ENCODE measurements at regions not wholly inside any gene's neighbourhood (a gene's known extent, or its start where the extent isn't known, plus 50 kb on each side); places are given as distances from the start of the nearest gene placed in this dataset.

- TF ChIP-seq EGR1 (IDR thresholded peaks at IDR 0.05; ENCODE audit: low read depth in 2 of 2) (no peak), HNF4G (IDR thresholded peaks at IDR 0.05) (no peak), RXRA (IDR thresholded peaks at IDR 0.05) (no peak), NR2F2 (IDR thresholded peaks at IDR 0.05) (no peak), FOXA2 (IDR thresholded peaks at IDR 0.05) (no peak), HNF4A (conservative IDR thresholded peaks at IDR 0.05) (no peak), ZBTB33 (IDR thresholded peaks at IDR 0.05) (no peak)
- Histone ChIP-seq H3K36me3 (ENCODE audit: control insufficient read depth in 4 of 4, insufficient read depth in 3 of 4, low read depth in 1 of 4, low read length in 3 of 4) (no peaks in the 10 kb centered on the region), H3K4me1 (ENCODE audit: control insufficient read depth in 4 of 4, insufficient read depth in 4 of 4, low read length in 3 of 4) (no peaks in the 10 kb centered on the region), H3K9ac (ENCODE audit: low read depth in 1 of 2, low read length in 2 of 2) (no peak overlapping the region), H3K9me3 (ENCODE audit: control insufficient read depth in 4 of 4, low read length in 3 of 4) (no peaks in the 10 kb centered on the region), H3K27me3 (ENCODE audit: control insufficient read depth in 4 of 4, insufficient read depth in 4 of 4, low read length in 3 of 4) (no peaks in the 10 kb centered on the region), H3K27ac (ENCODE audit: low read depth in 1 of 2, low read length in 2 of 2) (no peak overlapping the region), H3K4me3 (ENCODE audit: low read depth in 1 of 3, low read length in 3 of 3) (no peak overlapping the region)
- WGBS: 67% methylated on average over 3 of the region's 3 CpGs
- DNase-seq (ENCODE audit: low spot score): no peak
These were observed 1833.0 kb upstream of the PCDH10 start for GRCh38 chr4:131316086-131316485.

- Histone ChIP-seq H3K4me3 (ENCODE audit: low read depth in 1 of 3, low read length in 3 of 3) (no peak overlapping the region), H3K9me3 (ENCODE audit: control insufficient read depth in 4 of 4, low read length in 3 of 4) (no peaks in the 10 kb centered on the region), H3K27ac (ENCODE audit: low read depth in 1 of 2, low read length in 2 of 2) (no peak overlapping the region), H3K27me3 (ENCODE audit: control insufficient read depth in 4 of 4, insufficient read depth in 4 of 4, low read length in 3 of 4) (no peaks in the 10 kb centered on the region), H3K36me3 (ENCODE audit: control insufficient read depth in 4 of 4, insufficient read depth in 3 of 4, low read depth in 1 of 4, low read length in 3 of 4) (no peaks in the 10 kb centered on the region), H3K9ac (ENCODE audit: low read depth in 1 of 2, low read length in 2 of 2) (no peak overlapping the region), H3K4me1 (ENCODE audit: control insufficient read depth in 4 of 4, insufficient read depth in 4 of 4, low read length in 3 of 4) (no peaks in the 10 kb centered on the region)
- 45% methylated on average over 2 of the region's 2 CpGs for WGBS
- TF ChIP-seq MAX (IDR thresholded peaks at IDR 0.05) (no peak), HNF4G (IDR thresholded peaks at IDR 0.05) (no peak), FOXA2 (IDR thresholded peaks at IDR 0.05) (no peak), TAF1 (conservative IDR thresholded peaks at IDR 0.05) (no peak), RAD21 (IDR thresholded peaks at IDR 0.05) (no peak), JUND (IDR thresholded peaks at IDR 0.05) (no peak), ZBTB33 (IDR thresholded peaks at IDR 0.05) (no peak)
- DNase-seq (ENCODE audit: low spot score): no peak
These were observed 1811.2 kb upstream of the PCDH10 start for GRCh38 chr4:131337936-131338335.

- Histone ChIP-seq H3K4me1 (ENCODE audit: control insufficient read depth in 4 of 4, insufficient read depth in 4 of 4, low read length in 3 of 4) (no peaks in the 10 kb centered on the region), H3K27ac (ENCODE audit: low read depth in 1 of 2, low read length in 2 of 2) (no peak overlapping the region), H3K9me3 (ENCODE audit: control insufficient read depth in 4 of 4, low read length in 3 of 4) (no peaks in the 10 kb centered on the region), H3K36me3 (ENCODE audit: control insufficient read depth in 4 of 4, insufficient read depth in 3 of 4, low read depth in 1 of 4, low read length in 3 of 4) (no peaks in the 10 kb centered on the region), H3K27me3 (ENCODE audit: control insufficient read depth in 4 of 4, insufficient read depth in 4 of 4, low read length in 3 of 4) (peaks cover 0 to 2% (median 0%) of the 10 kb centered on the region in 4 donors), H3K4me3 (ENCODE audit: low read depth in 1 of 3, low read length in 3 of 3) (no peak overlapping the region), H3K9ac (ENCODE audit: low read depth in 1 of 2, low read length in 2 of 2) (no peak overlapping the region)
- DNase-seq (ENCODE audit: low spot score): no peak
- 57% methylated on average over 2 of the region's 2 CpGs for WGBS
- TF ChIP-seq HNF4A (conservative IDR thresholded peaks at IDR 0.05) (no peak), RXRA (IDR thresholded peaks at IDR 0.05) (no peak), CTCF (IDR thresholded peaks at IDR 0.05; ENCODE audit: low read depth, low read length, missing input control) (no peak), ZBTB33 (IDR thresholded peaks at IDR 0.05) (no peak), GABPA (IDR thresholded peaks at IDR 0.05 in 1 of 2, conservative IDR thresholded peaks at IDR 0.05 in 1 of 2) (no peak), SP1 (IDR thresholded peaks at IDR 0.05) (no peak), FOXA2 (IDR thresholded peaks at IDR 0.05) (no peak), RAD21 (IDR thresholded peaks at IDR 0.05) (no peak), FOXA1 (IDR thresholded peaks at IDR 0.05) (no peak), ATF3 (IDR thresholded peaks at IDR 0.05) (no peak), JUND (IDR thresholded peaks at IDR 0.05) (no peak), EGR1 (IDR thresholded peaks at IDR 0.05; ENCODE audit: low read depth in 2 of 2) (no peak), YY1 (IDR thresholded peaks at IDR 0.05) (no peak), TAF1 (conservative IDR thresholded peaks at IDR 0.05) (no peak), HNF4G (IDR thresholded peaks at IDR 0.05) (no peak)
These were observed 1810.0 kb upstream of the PCDH10 start for GRCh38 chr4:131339137-131339536.
